ENCODE measurements at regions not wholly inside any gene's neighbourhood (a gene's known extent, or its start where the extent isn't known, plus 50 kb on each side); places are given as distances from the start of the nearest gene placed in this dataset.

DNA sequence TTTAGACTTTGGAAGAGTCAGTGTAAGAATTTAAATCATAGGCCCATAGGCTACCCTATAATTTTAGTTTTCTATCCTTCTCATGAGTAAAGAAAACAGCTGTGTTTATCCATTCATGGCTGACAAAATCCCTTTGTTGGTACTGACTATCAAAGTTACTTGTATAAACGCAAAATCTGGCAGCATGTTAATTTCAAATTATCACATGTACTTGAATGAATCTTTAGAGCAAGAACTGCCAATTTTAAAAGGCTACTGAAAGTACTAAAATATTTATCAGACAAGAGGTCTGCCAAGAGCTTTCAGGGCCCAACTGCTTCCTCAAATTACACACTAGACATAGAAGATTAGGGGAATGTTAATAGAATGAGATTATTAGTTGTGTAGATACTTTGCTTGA lies 66.6 kb downstream of the MYL12B start:
- Histone ChIP-seq H3K9me3 (ENCODE audit: severe bottlenecking) (no peaks in the 10 kb centered on the region), H3K27ac (no peak overlapping the region), H3K27me3 (ENCODE audit: insufficient read depth, low read depth, severe bottlenecking) (no peaks in the 10 kb centered on the region), H3K4me3 (ENCODE audit: low read depth, low read length) (no peak overlapping the region), H3K36me3 (no peaks in the 10 kb centered on the region)
- no peak for DNase-seq
- TF ChIP-seq, protein P1, sequence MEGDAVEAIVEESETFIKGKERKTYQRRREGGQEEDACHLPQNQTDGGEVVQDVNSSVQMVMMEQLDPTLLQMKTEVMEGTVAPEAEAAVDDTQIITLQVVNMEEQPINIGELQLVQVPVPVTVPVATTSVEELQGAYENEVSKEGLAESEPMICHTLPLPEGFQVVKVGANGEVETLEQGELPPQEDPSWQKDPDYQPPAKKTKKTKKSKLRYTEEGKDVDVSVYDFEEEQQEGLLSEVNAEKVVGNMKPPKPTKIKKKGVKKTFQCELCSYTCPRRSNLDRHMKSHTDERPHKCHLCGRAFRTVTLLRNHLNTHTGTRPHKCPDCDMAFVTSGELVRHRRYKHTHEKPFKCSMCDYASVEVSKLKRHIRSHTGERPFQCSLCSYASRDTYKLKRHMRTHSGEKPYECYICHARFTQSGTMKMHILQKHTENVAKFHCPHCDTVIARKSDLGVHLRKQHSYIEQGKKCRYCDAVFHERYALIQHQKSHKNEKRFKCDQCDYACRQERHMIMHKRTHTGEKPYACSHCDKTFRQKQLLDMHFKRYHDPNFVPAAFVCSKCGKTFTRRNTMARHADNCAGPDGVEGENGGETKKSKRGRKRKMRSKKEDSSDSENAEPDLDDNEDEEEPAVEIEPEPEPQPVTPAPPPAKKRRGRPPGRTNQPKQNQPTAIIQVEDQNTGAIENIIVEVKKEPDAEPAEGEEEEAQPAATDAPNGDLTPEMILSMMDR (IDR thresholded peaks at IDR 0.05; ENCODE audit: low read depth, low read length) = no peak

DNA sequence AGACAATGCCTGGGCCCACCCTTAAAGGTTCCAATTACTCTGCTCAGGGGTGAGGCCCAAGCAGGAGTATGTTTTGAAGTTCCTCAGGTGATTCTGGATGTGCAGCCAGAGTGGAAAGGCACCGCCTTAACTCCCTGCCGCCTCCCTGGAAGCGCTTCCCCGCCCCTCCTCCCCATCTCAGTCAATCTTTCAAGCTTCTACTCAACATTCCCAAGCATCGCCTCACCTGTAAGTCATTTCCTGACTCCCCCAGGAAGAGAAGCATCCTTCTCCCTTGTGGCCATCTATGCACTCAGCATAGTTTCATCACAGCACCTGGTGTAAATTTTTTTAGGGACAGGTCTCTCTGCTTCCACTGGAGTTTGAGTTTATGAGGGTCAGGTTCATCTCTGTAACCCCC lies 67.5 kb downstream of the MYL12B start:
- no peak for DNase-seq
- no peaks in the 10 kb centered on the region for H3K36me3 ChIP-seq
- H3K27me3 ChIP-seq (ENCODE audit: insufficient read depth, low read depth, severe bottlenecking) = no peaks in the 10 kb centered on the region
- H3K4me3 ChIP-seq (ENCODE audit: low read depth, low read length) = no peak overlapping the region
- no peaks in the 10 kb centered on the region for H3K9me3 ChIP-seq (ENCODE audit: severe bottlenecking)
- no peak overlapping the region for H3K27ac ChIP-seq
- TF ChIP-seq, protein P1 (IDR thresholded peaks at IDR 0.05; ENCODE audit: low read depth, low read length) = no peak

DNA sequence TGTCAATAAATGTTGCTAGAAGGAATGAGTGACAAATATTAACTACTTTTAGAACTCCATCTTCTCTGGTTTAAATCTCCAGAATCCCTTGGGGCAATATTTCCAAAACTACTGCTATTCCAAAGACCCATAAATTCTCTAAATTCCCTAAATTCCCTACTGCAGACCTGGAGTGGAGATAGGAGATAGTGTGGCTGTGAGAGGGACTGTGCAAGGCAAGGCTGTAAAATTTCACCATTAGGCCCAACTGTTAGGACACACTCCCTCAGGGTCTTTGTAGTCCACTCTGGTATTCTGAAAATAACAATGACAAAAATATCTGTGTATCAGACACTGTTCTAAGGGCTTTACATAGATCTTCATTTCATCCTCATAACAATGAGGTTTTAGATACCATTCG lies 67.9 kb downstream of the MYL12B start:
- H3K27ac ChIP-seq = no peak overlapping the region

DNA sequence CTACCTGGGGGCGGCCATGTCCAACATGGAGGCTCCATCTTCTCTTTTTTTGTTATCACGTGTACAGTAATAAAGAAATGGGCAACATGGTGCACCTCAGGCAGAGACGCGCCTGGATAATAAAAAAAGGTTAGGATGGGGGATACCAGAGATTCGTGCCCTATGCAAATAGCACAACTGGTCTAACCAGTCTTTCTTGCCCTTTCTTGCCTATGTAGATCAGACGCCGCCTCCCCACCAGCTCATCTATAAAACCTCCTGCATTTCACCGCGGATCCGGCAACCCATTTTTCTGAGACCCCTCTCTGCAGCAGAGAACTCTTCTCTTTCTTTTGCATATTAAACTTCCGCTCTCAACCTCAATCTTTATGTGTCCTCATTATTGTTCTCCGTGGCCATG lies 68.7 kb downstream of the MYL12B start:
- TF ChIP-seq, protein P1 (IDR thresholded peaks at IDR 0.05; ENCODE audit: low read depth, low read length) = no peak
- Histone ChIP-seq H3K27ac (no peak overlapping the region), H3K27me3 (ENCODE audit: insufficient read depth, low read depth, severe bottlenecking) (no peaks in the 10 kb centered on the region), H3K36me3 (no peaks in the 10 kb centered on the region), H3K9me3 (ENCODE audit: severe bottlenecking) (no peaks in the 10 kb centered on the region), H3K4me3 (ENCODE audit: low read depth, low read length) (no peak overlapping the region)
- DNase-seq = no peak

More for the DNA sequence above, 67.9 kb downstream of the MYL12B start:
- Histone ChIP-seq H3K27me3 (ENCODE audit: insufficient read depth, low read depth, severe bottlenecking) (no peaks in the 10 kb centered on the region), H3K4me3 (ENCODE audit: low read depth, low read length) (no peak overlapping the region), H3K36me3 (no peaks in the 10 kb centered on the region), H3K9me3 (ENCODE audit: severe bottlenecking) (no peaks in the 10 kb centered on the region)
- TF ChIP-seq, protein P1 (IDR thresholded peaks at IDR 0.05; ENCODE audit: low read depth, low read length) = no peak
- DNase-seq = no peak

DNA sequence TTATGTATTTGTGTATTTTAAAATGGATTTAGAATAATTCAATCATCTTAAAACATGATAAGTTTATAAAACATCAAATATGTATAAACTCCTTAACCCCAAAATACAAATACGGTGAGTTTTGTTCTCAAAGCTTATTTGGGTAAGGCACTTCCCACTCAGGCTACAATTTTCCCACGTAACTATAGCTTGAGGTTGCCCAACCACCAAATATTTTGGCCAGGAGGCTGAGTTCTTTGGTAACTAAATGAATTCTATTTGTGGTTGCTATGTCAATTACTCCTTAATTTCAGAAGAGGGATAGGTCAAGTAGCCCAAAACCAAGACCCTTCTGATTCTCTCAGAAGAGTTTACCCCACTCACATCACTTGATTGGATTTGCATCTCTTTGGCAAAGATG lies 70.4 kb downstream of the MYL12B start:
- TF ChIP-seq, protein P1 (IDR thresholded peaks at IDR 0.05; ENCODE audit: low read depth, low read length) = no peak
- no peaks in the 10 kb centered on the region for H3K27me3 ChIP-seq (ENCODE audit: insufficient read depth, low read depth, severe bottlenecking)
- no peak for DNase-seq
- no peaks in the 10 kb centered on the region for H3K36me3 ChIP-seq
- H3K4me3 ChIP-seq (ENCODE audit: low read depth, low read length) = no peak overlapping the region
- H3K27ac ChIP-seq = no peak overlapping the region
- H3K9me3 ChIP-seq (ENCODE audit: severe bottlenecking) = no peaks in the 10 kb centered on the region

DNA sequence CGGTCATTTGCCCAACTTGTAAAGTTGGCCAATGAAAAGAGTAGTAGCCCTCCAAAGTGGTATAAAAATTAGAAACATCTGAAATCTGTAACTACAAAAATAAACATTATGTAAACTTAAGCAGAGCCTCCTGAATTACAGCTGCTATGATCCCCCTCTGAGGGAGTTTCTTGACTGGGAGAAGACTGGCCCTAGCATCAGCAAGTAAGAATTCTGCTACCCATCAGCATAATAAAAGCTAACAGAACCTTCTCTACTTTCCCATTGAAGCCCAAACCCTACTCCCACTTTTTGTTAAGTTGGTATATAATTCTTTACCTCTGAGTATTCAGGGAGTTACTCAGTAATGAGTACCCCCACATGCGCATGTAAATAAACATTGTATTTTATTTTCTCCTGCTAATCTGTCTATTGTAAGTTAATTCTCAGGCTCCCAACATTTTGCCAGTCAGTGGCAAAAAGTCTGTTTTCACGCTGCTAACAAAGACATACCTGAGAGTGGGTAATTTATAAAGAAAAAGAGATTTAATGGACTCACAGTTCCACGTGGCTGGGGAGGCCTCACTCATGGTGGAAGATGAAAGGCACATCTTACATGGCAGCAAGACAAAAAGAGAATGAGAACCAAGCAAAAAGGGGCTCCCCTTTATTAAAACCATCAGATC lies 71.3 kb downstream of the MYL12B start:
- Histone ChIP-seq H3K27me3 (ENCODE audit: insufficient read depth, low read depth, severe bottlenecking) (no peaks in the 10 kb centered on the region), H3K4me3 (ENCODE audit: low read depth, low read length) (no peak overlapping the region), H3K9me3 (ENCODE audit: severe bottlenecking) (no peaks in the 10 kb centered on the region), H3K36me3 (no peaks in the 10 kb centered on the region), H3K27ac (no peak overlapping the region)
- no peak for DNase-seq
- TF ChIP-seq, protein P1 (IDR thresholded peaks at IDR 0.05; ENCODE audit: low read depth, low read length) = no peak

Measured in WERI-Rb-1 (cell line).